ENCODE measurements at regions not wholly inside any gene's neighbourhood (a gene's known extent, or its start where the extent isn't known, plus 50 kb on each side); places are given as distances from the start of the nearest gene placed in this dataset.

DNA sequence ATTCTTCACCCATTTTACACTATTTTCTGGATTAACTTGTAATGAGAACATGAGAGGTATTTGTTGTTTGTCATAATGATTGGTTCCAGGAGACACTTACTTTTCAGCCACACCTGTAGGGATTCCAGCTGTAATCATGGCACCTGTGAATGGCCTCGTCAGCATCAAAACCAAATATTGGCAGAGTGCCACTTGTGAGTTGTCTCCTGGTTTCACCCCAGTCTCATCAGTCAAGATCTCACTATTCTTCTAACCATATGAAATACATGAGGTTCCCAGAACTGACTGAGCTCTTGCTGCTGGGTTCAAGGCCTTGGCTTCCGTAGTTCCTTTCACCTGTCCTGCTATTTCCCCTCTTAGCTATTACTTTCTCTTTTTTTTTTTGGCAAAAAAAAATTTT is 246.6 kb upstream of the ADGRL2 start:
- Histone ChIP-seq H3K36me3 (no peaks in the 10 kb centered on the region), H3K27ac (replicated peaks) (no peak overlapping the region), H3K27me3 (ENCODE audit: low read depth) (no peaks in the 10 kb centered on the region), H3K9me3 (replicated peaks) (no peaks in the 10 kb centered on the region), H3K4me1 (peaks cover 9% of the 10 kb centered on the region), H3K4me3 (no peak overlapping the region)
- no peak for DNase-seq
- TF ChIP-seq, protein P1, sequence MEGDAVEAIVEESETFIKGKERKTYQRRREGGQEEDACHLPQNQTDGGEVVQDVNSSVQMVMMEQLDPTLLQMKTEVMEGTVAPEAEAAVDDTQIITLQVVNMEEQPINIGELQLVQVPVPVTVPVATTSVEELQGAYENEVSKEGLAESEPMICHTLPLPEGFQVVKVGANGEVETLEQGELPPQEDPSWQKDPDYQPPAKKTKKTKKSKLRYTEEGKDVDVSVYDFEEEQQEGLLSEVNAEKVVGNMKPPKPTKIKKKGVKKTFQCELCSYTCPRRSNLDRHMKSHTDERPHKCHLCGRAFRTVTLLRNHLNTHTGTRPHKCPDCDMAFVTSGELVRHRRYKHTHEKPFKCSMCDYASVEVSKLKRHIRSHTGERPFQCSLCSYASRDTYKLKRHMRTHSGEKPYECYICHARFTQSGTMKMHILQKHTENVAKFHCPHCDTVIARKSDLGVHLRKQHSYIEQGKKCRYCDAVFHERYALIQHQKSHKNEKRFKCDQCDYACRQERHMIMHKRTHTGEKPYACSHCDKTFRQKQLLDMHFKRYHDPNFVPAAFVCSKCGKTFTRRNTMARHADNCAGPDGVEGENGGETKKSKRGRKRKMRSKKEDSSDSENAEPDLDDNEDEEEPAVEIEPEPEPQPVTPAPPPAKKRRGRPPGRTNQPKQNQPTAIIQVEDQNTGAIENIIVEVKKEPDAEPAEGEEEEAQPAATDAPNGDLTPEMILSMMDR (IDR thresholded peaks at IDR 0.05; ENCODE audit: borderline replicate concordance), result no peak
- intact Hi-C loops (cut with micrococcal nuclease), result no loop called here

DNA sequence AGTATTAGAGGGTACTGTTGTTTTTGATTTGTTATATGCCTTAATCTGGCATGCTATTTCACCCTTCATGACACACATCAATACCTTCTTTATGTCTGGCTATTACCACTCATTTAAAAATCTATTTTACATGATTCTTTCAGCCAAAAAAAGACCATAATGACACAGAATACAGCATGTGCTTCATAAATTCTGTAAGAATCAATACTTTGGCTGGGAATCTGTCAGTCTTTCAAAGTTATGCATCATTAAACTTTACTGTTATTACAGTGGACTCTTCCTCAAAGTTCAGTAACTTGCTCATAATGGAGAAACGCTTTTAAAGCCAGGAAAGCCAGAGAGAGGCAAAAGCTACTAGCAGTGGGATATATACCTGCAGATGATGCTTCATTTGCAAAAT is 247.2 kb upstream of the ADGRL2 start:
- TF ChIP-seq, protein P1 (IDR thresholded peaks at IDR 0.05; ENCODE audit: borderline replicate concordance), result no peak
- Histone ChIP-seq H3K4me1 (peaks cover 15% of the 10 kb centered on the region), H3K4me3 (no peak overlapping the region), H3K9me3 (replicated peaks) (no peaks in the 10 kb centered on the region), H3K36me3 (no peaks in the 10 kb centered on the region), H3K27ac (replicated peaks) (no peak overlapping the region), H3K27me3 (ENCODE audit: low read depth) (no peaks in the 10 kb centered on the region)
- intact Hi-C loops (cut with micrococcal nuclease), result no loop called here
- no peak for DNase-seq

DNA sequence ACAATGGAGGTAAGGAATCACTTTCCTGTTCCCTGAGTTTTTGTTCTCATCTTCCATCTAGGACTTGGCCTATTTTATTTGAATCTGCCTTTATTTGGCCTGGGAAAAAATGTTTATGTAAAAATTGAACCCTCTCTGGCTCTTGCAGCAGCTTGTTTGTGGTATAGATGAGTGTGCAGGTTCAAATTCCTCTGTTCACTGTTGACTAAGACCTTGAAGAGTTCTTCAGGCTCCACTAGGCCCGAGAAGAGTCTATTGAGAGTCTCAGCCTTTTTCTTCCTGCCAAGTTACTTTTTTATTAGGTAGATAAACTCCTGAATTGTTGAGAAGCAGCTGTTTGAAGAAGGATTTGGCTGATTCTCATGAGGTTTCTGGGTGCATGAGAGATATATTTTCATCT is 248.8 kb upstream of the ADGRL2 start:
- no peaks in the 10 kb centered on the region for H3K36me3 ChIP-seq
- peaks cover 15% of the 10 kb centered on the region for H3K4me1 ChIP-seq
- no peak overlapping the region for H3K27ac ChIP-seq (replicated peaks)
- no peaks in the 10 kb centered on the region for H3K27me3 ChIP-seq (ENCODE audit: low read depth)
- TF ChIP-seq, protein P1 (IDR thresholded peaks at IDR 0.05; ENCODE audit: borderline replicate concordance), result no peak
- no peak overlapping the region for H3K4me3 ChIP-seq
- DNase-seq, result no peak
- intact Hi-C loops (cut with micrococcal nuclease), result no loop called here
- no peaks in the 10 kb centered on the region for H3K9me3 ChIP-seq (replicated peaks)

DNA sequence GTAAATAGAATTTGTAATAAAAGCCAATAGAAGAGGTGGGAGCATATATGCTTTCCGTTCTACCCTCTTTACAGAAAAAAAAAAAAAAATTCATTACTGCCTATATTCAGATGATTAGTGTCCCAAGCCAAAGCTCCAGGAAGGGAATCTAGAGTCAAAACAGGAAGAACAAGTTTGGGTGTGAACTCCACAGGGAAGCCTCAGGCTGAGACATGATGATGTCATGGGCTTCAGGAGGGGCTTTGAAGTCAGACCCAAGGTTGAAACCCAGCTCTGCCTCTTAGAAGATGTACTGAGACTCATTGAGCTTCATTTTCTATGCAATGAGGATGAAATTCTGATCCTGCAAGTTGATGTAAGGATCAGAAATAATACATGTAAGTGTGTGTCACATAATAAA is 250.0 kb upstream of the ADGRL2 start:
- peak overlapping the region; percentile 20 for H3K27ac ChIP-seq (replicated peaks)
- TF ChIP-seq, protein P1 (IDR thresholded peaks at IDR 0.05; ENCODE audit: borderline replicate concordance), result no peak
- no peak for DNase-seq
- peaks cover 15% of the 10 kb centered on the region for H3K4me1 ChIP-seq
- H3K4me3 ChIP-seq, result no peak overlapping the region
- no peaks in the 10 kb centered on the region for H3K27me3 ChIP-seq (ENCODE audit: low read depth)
- H3K9me3 ChIP-seq (replicated peaks), result no peaks in the 10 kb centered on the region
- intact Hi-C loops (cut with micrococcal nuclease), result no loop called here
- H3K36me3 ChIP-seq, result no peaks in the 10 kb centered on the region

DNA sequence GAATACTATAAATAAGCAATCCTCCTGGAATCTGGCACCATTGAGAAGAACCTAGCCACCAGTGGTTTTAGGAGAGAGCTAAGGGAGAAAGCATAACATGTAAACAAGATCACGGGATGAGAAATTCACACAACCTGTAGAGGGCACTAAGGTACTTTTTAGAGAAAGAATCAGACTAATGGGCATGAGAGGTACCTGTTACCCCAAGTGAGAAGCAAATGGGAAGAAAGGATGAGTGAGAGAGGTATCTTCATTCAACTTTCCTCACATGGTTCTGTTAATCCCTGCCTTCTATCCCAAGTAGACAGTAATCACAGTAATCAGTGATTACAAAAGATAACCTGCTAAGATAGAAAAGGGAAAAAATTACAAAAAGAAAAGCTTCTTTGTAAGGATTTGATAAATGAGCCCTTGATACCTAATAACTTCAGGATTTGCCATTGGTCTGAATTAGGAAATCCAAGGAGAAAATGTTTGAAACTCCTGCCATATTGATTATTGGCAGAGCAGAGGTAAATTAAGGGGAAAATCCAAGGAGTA is 251.1 kb upstream of the ADGRL2 start:
- H3K27me3 ChIP-seq (ENCODE audit: low read depth), result no peaks in the 10 kb centered on the region
- intact Hi-C loops (cut with micrococcal nuclease), result loop anchor here (10.0 kb wide), 1 partner anchor 135 kb away; no protein-coding TSS in a partner anchor
- H3K27ac ChIP-seq (replicated peaks), result no peak overlapping the region
- DNase-seq, result no peak
- peaks cover 15% of the 10 kb centered on the region for H3K4me1 ChIP-seq
- no peak overlapping the region for H3K4me3 ChIP-seq
- TF ChIP-seq, protein P1 (IDR thresholded peaks at IDR 0.05; ENCODE audit: borderline replicate concordance), result peak; percentile 65
- H3K36me3 ChIP-seq, result no peaks in the 10 kb centered on the region
- H3K9me3 ChIP-seq (replicated peaks), result no peaks in the 10 kb centered on the region
